ENCODE measurements at regions not wholly inside any gene's neighbourhood (a gene's known extent, or its start where the extent isn't known, plus 50 kb on each side); places are given as distances from the start of the nearest gene placed in this dataset.
"Not testable (repeated sequence)": the region's sequence is repeated elsewhere in the genome, so short reads cannot be mapped to it uniquely, and the experiment has no call there.

GRCh38 chr2:215740071-215740470, 273.3 kb downstream of the MREG start:
- no peak for DNase-seq

- peak in 1 of 2 experiments; percentile 0 for DNase-seq
These were observed 275.0 kb downstream of the MREG start for GRCh38 chr2:215738351-215738750.

- no peak for DNase-seq
These were observed 275.9 kb downstream of the MREG start for GRCh38 chr2:215737477-215737876.

GRCh38 chr2:215736653-215737290, 276.6 kb downstream of the MREG start:
- DNase-seq, result no peak

GRCh38 chr2:215731108-215731658, 282.2 kb downstream of the MREG start:
- DNase-seq, result no peak

- DNase-seq, result no peak
These were observed 283.2 kb downstream of the MREG start for GRCh38 chr2:215729985-215730620.

GRCh38 chr2:215728504-215729065, 284.8 kb downstream of the MREG start:
- peak; percentile 19 to 27 for DNase-seq

GRCh38 chr2:215727507-215728503, 285.5 kb downstream of the MREG start:
- DNase-seq, result no peak

- DNase-seq, result no peak
These were observed 287.3 kb downstream of the MREG start for GRCh38 chr2:215726070-215726469.

- DNase-seq, result no peak
These were observed 288.3 kb upstream of the FN1 start for GRCh38 chr2:215724146-215724545.

GRCh38 chr2:215723631-215724011, 287.8 kb upstream of the FN1 start:
- no peak for DNase-seq

- DNase-seq, result no peak
These were observed 287.2 kb upstream of the FN1 start for GRCh38 chr2:215722986-215723630.

GRCh38 chr2:215722125-215722524, 286.3 kb upstream of the FN1 start:
- DNase-seq, result no peak

- DNase-seq, result not testable (repeated sequence)
These were observed 285.6 kb upstream of the FN1 start for GRCh38 chr2:215721515-215721914.

GRCh38 chr2:215718890-215719289, 283.0 kb upstream of the FN1 start:
- no peak for DNase-seq

- no peak for DNase-seq
These were observed 282.6 kb upstream of the FN1 start for GRCh38 chr2:215718436-215718835.

- no peak for DNase-seq
These were observed 281.9 kb upstream of the FN1 start for GRCh38 chr2:215717501-215718381.

GRCh38 chr2:215716956-215717355, 281.1 kb upstream of the FN1 start:
- no peak for DNase-seq

- DNase-seq, result no peak
These were observed 277.3 kb upstream of the FN1 start for GRCh38 chr2:215712871-215713790.

GRCh38 chr2:215712219-215712868, 276.5 kb upstream of the FN1 start:
- DNase-seq, result no peak
